ENCODE measurements at regions not wholly inside any gene's neighbourhood (a gene's known extent, or its start where the extent isn't known, plus 50 kb on each side); places are given as distances from the start of the nearest gene placed in this dataset.

DNA sequence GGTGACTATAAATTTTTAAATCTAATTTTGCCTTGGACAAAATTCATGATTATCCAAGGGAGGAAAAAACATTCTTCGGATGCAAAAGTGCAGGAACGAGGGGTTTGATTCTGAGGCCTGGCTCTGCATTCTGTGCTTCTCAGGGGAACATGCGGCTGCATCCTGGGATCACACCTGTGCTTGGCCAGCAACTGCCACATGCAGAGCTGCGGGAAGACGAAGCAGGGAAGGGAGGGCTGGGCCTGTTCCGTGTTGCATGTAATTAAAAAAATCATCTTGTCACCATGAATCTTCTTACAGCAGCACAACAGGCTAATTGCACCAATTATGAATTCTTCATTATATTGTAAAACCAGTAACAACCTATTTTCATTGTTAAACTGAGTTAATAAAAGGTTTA is 158.0 kb upstream of the ALKAL2 start:
- Histone ChIP-seq H3K36me3 (ENCODE audit: control insufficient read depth in 2 of 4, insufficient read depth in 4 of 4, low read length in 3 of 4) (no peaks in the 10 kb centered on the region), H3K56ac (replicated peaks; ENCODE audit: insufficient read length, low read depth, low read length) (no peak overlapping the region), H3K4me3 (ENCODE audit: extremely low read depth in 1 of 4, insufficient read depth in 2 of 4, low read depth in 3 of 4, low read length in 4 of 4) (no peak overlapping the region), H2BK12ac (ENCODE audit: low read depth, low read length) (no peak overlapping the region), H2BK15ac (ENCODE audit: low read length) (no peak overlapping the region), H3K18ac (ENCODE audit: extremely low read depth, low read length) (no peak overlapping the region), H3K4ac (replicated peaks; ENCODE audit: insufficient read length, low read depth, low read length) (no peak overlapping the region), H3K27ac (ENCODE audit: low read depth, low read length) (no peak overlapping the region), H3K79me2 (ENCODE audit: control insufficient read depth in 1 of 2, insufficient read depth in 2 of 2, low read length in 2 of 2) (no peaks in the 10 kb centered on the region), H3K27me3 (replicated peaks in 1 of 4; ENCODE audit: control insufficient read depth in 3 of 4, extremely low read depth in 1 of 4, insufficient read depth in 3 of 4, low read length in 3 of 4) (no peaks in the 10 kb centered on the region), H2AFZ (ENCODE audit: low read length) (no peak overlapping the region), H2BK5ac (ENCODE audit: low read depth, low read length) (no peak overlapping the region), H3K4me2 (ENCODE audit: insufficient read depth in 1 of 2, low read depth in 2 of 2, low read length in 2 of 2) (no peak overlapping the region), H4K8ac (ENCODE audit: extremely low read depth, insufficient read depth, low read length) (no peak overlapping the region), H3K4me1 (replicated peaks in 1 of 4; ENCODE audit: control insufficient read depth in 3 of 4, insufficient read depth in 4 of 4, low read length in 3 of 4) (peaks cover 0 to 3% (median 1%) of the 10 kb centered on the region in 4 experiments; a peak in 3 of 7 replicates), H2AK5ac (ENCODE audit: low read depth, low read length) (no peak overlapping the region), H2BK20ac (ENCODE audit: low read length) (no peak overlapping the region), H4K91ac (replicated peaks; ENCODE audit: insufficient read length, low read length) (no peak overlapping the region), H4K5ac (ENCODE audit: insufficient read length, low read depth, low read length) (no peak overlapping the region), H3K79me1 (ENCODE audit: low read depth, low read length) (no peaks in the 10 kb centered on the region), H3K23ac (ENCODE audit: insufficient read length) (no peak overlapping the region), H3K14ac (ENCODE audit: insufficient read length) (no peak overlapping the region), H3K23me2 (ENCODE audit: low read depth, low read length) (no peaks in the 10 kb centered on the region), H3K9ac (replicated peaks in 1 of 4; ENCODE audit: extremely low read depth in 1 of 4, low read depth in 3 of 4, low read length in 3 of 4) (no peak overlapping the region), H2BK120ac (replicated peaks; ENCODE audit: low read depth, low read length) (no peak overlapping the region), H3K9me3 (ENCODE audit: insufficient read depth in 2 of 2, low read depth in 1 of 2, low read length in 1 of 2) (no peaks in the 10 kb centered on the region), H4K20me1 (replicated peaks in 1 of 2; ENCODE audit: control insufficient read depth in 1 of 2, insufficient read depth in 2 of 2, low read length in 2 of 2) (no peaks in the 10 kb centered on the region)
- WGBS, 2 experiments (ENCODE audit: extremely low coverage in 1 of 2, insufficient coverage in 1 of 2, insufficient read length in 1 of 2, insufficient replicate concordance in 2 of 2, low coverage in 1 of 2, low lambda C conversion rate in 2 of 2, missing lambda C conversion rate in 1 of 2), result 91% methylated on average over 6 of the region's 6 CpGs; no CpG with 5 or more reads in 1 of the 2 experiments
- no peak for DNase-seq (ENCODE audit: low read depth in 1 of 2, low spot score in 2 of 2)
- ChIA-PET POLR2A (ENCODE audit: partially characterized antibody) (no interaction called here), CTCF (ENCODE audit: partially characterized antibody) (no interaction called here)
- TF ChIP-seq TAF1 (IDR thresholded peaks at IDR 0.05; ENCODE audit: low read depth, low read length) (no peak), KDM1A (IDR thresholded peaks at IDR 0.05; ENCODE audit: borderline replicate concordance, low read length) (no peak), HDAC6 (IDR thresholded peaks at IDR 0.05; ENCODE audit: low read depth, low read length) (no peak)
- TF ChIP-seq, protein P1, sequence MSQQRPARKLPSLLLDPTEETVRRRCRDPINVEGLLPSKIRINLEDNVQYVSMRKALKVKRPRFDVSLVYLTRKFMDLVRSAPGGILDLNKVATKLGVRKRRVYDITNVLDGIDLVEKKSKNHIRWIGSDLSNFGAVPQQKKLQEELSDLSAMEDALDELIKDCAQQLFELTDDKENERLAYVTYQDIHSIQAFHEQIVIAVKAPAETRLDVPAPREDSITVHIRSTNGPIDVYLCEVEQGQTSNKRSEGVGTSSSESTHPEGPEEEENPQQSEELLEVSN (IDR thresholded peaks at IDR 0.05), result no peak
- no peak for FAIRE-seq
